Keratinocyte (primary cell): ENCODE measurements at regions not wholly inside any gene's neighbourhood (a gene's known extent, or its start where the extent isn't known, plus 50 kb on each side); places are given as distances from the start of the nearest gene placed in this dataset.

ENCODE experiments used
- DNase-seq: peaks from one replicate; pipeline ENCODE4 v3.0.0-alpha.2; 2011; ENCODE audit warnings: low read depth, missing footprints, low spot score
- FAIRE-seq: peaks from 2 replicates; lab custom pipeline; 2011; peaks lifted over from hg19 to GRCh38; lab: Jason Lieb, UNC
- H2AFZ ChIP-seq: 2 replicates; pipeline ENCODE4 v1.6.0; 2012; ENCODE audit warnings: low read length, control low read depth, inconsistent platforms; ENCODE audit not compliant: control insufficient read depth
- H3K27ac ChIP-seq: 2 replicates; pipeline ENCODE4 v1.5.1; 2011; ENCODE audit warnings: low read length; ENCODE audit not compliant: control insufficient read depth, insufficient read depth
- H3K27me3 ChIP-seq: 3 replicates; pipeline ENCODE4 v1.6.0; 2011; ENCODE audit warnings: low read length; ENCODE audit not compliant: control insufficient read depth, insufficient read depth; ENCODE audit errors: extremely low read depth
- H3K36me3 ChIP-seq, 2 experiments: 2 replicates in 1 of 2; 3 replicates in 1 of 2; pipeline ENCODE4 v1.5.1; 2011; ENCODE audit warnings: low read length in 2 of 2, mild to moderate bottlenecking in 1 of 2; ENCODE audit not compliant: control insufficient read depth in 2 of 2, insufficient read depth in 2 of 2; ENCODE audit errors: extremely low read depth in 1 of 2
- H3K4me1 ChIP-seq: 3 replicates; pipeline ENCODE4 v1.5.1; 2011; ENCODE audit warnings: low read length; ENCODE audit not compliant: control insufficient read depth, insufficient read depth; ENCODE audit errors: extremely low read depth
- H3K4me2 ChIP-seq: 3 replicates; pipeline ENCODE4 v1.6.0; 2011; ENCODE audit warnings: low read depth, low read length; ENCODE audit not compliant: control insufficient read depth, insufficient read depth; ENCODE audit errors: extremely low read depth
- H3K4me3 ChIP-seq, 3 experiments: fragments of 200-600 bp in 1 of 3; sonication (generic) in 1 of 3; 2 replicates in 2 of 3; 3 replicates in 1 of 3; pipeline ENCODE4 v1.5.1; 2011 to 2016; ENCODE audit warnings: low read length in 3 of 3, mild to moderate bottlenecking in 3 of 3, control low read depth in 2 of 3, inconsistent platforms in 1 of 3, low read depth in 1 of 3, mixed read lengths in 1 of 3, mixed run types in 1 of 3, moderate library complexity in 1 of 3; ENCODE audit not compliant: control insufficient read depth in 2 of 3, insufficient read depth in 2 of 3; ENCODE audit errors: extremely low read depth in 1 of 3
- H3K79me2 ChIP-seq: 2 replicates; pipeline ENCODE4 v1.6.0; 2012; ENCODE audit warnings: low read length; ENCODE audit not compliant: control insufficient read depth, insufficient read depth
- H3K9ac ChIP-seq: 3 replicates; pipeline ENCODE4 v1.6.0; 2011; ENCODE audit warnings: low read length; ENCODE audit not compliant: control insufficient read depth, insufficient read depth; ENCODE audit errors: extremely low read depth
- H3K9me1 ChIP-seq: 3 replicates; pipeline ENCODE4 v1.6.0; 2011; ENCODE audit warnings: low read length; ENCODE audit not compliant: control insufficient read depth, insufficient read depth; ENCODE audit errors: extremely low read depth
- H3K9me3 ChIP-seq: 2 replicates; pipeline ENCODE4 v1.5.1; 2012; ENCODE audit warnings: low read depth, low read length; ENCODE audit not compliant: control insufficient read depth
- H4K20me1 ChIP-seq: 3 replicates; pipeline ENCODE4 v1.6.0; 2011; ENCODE audit warnings: low read length; ENCODE audit not compliant: control insufficient read depth, insufficient read depth; ENCODE audit errors: extremely low read depth
- EZH2 ChIP-seq: IDR thresholded peaks from one replicate; pipeline ENCODE4 v1.6.1; 2012; ENCODE audit warnings: inconsistent platforms, mild to moderate bottlenecking, low read length, moderate library complexity
- dilution Hi-C: fragments of 300-500 bp; cut with MboI; formaldehyde crosslinking; loops from one replicate; pipeline ENCODE4 v1.7.0; 2020; ENCODE audit warnings: low sequenced_read_pairs; ENCODE audit not compliant: extremely low pct_ligation_motif_present
- TF ChIP-seq, protein P1 (sequence below), 3 experiments: IDR thresholded peaks in 1 of 3; conservative IDR thresholded peaks in 1 of 3; optimal IDR thresholded peaks in 1 of 3; 2 replicates in 2 of 3; 3 replicates in 1 of 3; pipeline versions ENCODE3 to v1.5.1; 2011; ENCODE audit warnings: low read length in 3 of 3, mild to moderate bottlenecking in 3 of 3, moderate library complexity in 2 of 3, control low read depth in 1 of 3, inconsistent platforms in 1 of 3; ENCODE audit not compliant: insufficient read depth in 2 of 3; ENCODE audit errors: extremely low read depth in 1 of 3

DNA sequence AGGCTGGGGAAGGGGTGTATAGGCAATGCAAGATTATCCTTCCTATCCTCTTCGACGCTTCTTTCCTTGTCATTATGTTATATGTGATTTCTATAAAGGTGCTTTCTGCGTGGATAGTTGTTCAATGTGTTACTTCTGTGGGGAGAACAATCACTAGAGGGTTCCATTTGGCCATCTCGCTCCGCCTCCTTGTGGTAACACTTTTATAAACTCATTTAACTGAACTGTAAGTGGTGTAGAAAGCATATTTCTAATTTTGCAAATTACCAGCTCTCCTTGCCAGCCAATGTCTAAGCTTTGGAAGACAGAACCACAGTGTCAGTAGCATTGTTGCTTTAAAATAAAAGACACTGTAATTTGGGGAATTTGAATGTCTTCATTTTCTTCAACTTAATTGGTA is 1093.7 kb upstream of the MIR17HG start:
- dilution Hi-C loops = no loop called here
- no peak for FAIRE-seq

DNA sequence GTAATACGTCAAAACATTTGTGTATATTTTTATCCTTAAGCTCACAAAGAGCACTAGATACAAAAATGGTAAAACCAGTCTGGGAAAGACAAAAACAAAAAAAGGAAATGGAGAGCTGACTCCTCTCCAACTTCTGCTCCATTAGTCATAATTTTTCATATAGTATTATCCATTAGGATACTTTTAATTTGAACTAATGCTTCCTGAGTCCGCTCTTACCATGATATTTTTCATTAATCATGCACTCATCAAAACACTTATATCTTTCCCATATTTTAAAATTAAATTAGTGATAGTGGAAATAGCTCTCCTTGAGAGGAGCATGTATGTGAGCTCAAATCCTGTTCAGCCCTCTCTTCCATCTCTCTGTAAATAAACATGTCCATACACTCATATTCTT is 1093.0 kb upstream of the MIR17HG start:
- Histone ChIP-seq H3K36me3 (no peaks in the 10 kb centered on the region), H4K20me1 (no peaks in the 10 kb centered on the region), H3K4me1 (no peaks in the 10 kb centered on the region), H3K9me1 (no peaks in the 10 kb centered on the region), H3K4me3 (no peak overlapping the region), H3K79me2 (no peaks in the 10 kb centered on the region), H2AFZ (no peak overlapping the region), H3K27me3 (no peaks in the 10 kb centered on the region), H3K9ac (no peak overlapping the region), H3K9me3 (no peaks in the 10 kb centered on the region), H3K4me2 (no peak overlapping the region), H3K27ac (no peak overlapping the region)
- dilution Hi-C loops = no loop called here
- TF ChIP-seq, protein P1, sequence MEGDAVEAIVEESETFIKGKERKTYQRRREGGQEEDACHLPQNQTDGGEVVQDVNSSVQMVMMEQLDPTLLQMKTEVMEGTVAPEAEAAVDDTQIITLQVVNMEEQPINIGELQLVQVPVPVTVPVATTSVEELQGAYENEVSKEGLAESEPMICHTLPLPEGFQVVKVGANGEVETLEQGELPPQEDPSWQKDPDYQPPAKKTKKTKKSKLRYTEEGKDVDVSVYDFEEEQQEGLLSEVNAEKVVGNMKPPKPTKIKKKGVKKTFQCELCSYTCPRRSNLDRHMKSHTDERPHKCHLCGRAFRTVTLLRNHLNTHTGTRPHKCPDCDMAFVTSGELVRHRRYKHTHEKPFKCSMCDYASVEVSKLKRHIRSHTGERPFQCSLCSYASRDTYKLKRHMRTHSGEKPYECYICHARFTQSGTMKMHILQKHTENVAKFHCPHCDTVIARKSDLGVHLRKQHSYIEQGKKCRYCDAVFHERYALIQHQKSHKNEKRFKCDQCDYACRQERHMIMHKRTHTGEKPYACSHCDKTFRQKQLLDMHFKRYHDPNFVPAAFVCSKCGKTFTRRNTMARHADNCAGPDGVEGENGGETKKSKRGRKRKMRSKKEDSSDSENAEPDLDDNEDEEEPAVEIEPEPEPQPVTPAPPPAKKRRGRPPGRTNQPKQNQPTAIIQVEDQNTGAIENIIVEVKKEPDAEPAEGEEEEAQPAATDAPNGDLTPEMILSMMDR (optimal IDR thresholded peaks at IDR 0.05 in 1 of 3, IDR thresholded peaks at IDR 0.05 in 1 of 3, conservative IDR thresholded peaks at IDR 0.05 in 1 of 3; ENCODE audit: extremely low read depth in 1 of 3, insufficient read depth in 2 of 3, low read length in 3 of 3) = no peak
- no peak for TF ChIP-seq EZH2
- FAIRE-seq (no peak), DNase-seq (no peak)

More for the DNA sequence above, 1093.7 kb upstream of the MIR17HG start:
- Histone ChIP-seq H3K4me3 (no peak overlapping the region), H3K79me2 (no peaks in the 10 kb centered on the region), H3K4me2 (no peak overlapping the region), H2AFZ (no peak overlapping the region), H3K4me1 (no peaks in the 10 kb centered on the region), H3K27ac (no peak overlapping the region), H3K36me3 (no peaks in the 10 kb centered on the region), H4K20me1 (no peaks in the 10 kb centered on the region), H3K9ac (no peak overlapping the region), H3K9me1 (no peaks in the 10 kb centered on the region), H3K9me3 (no peaks in the 10 kb centered on the region), H3K27me3 (no peaks in the 10 kb centered on the region)
- DNase-seq = no peak
- TF ChIP-seq, protein P1 (optimal IDR thresholded peaks at IDR 0.05 in 1 of 3, IDR thresholded peaks at IDR 0.05 in 1 of 3, conservative IDR thresholded peaks at IDR 0.05 in 1 of 3; ENCODE audit: extremely low read depth in 1 of 3, insufficient read depth in 2 of 3, low read length in 3 of 3) = no peak
- TF ChIP-seq EZH2 = no peak
